NCI-H2227 (cell line): ENCODE measurements at regions not wholly inside any gene's neighbourhood (a gene's known extent, or its start where the extent isn't known, plus 50 kb on each side); places are given as distances from the start of the nearest gene placed in this dataset.
"Not testable (repeated sequence)": the region's sequence is repeated elsewhere in the genome, so short reads cannot be mapped to it uniquely, and the experiment has no call there.

ENCODE experiments used
- DNase-seq: peaks from one replicate; lab custom pipeline; 2025; ENCODE audit not compliant: unreplicated experiment; lab: John Stamatoyannopoulos, UW

GRCh38 chr10:71080381-71081228 lies 131.8 kb upstream of the UNC5B start:
- DNase-seq, result no peak

- no peak for DNase-seq
Measured at GRCh38 chr10:71081229-71081560, 131.2 kb upstream of the UNC5B start.

- no peak for DNase-seq
Measured at GRCh38 chr10:71081912-71082311, 130.5 kb upstream of the UNC5B start.

GRCh38 chr10:71082960-71083715 lies 129.2 kb upstream of the UNC5B start:
- no peak for DNase-seq

GRCh38 chr10:71083716-71083975 lies 128.7 kb upstream of the UNC5B start:
- no peak for DNase-seq

GRCh38 chr10:71084061-71084817 lies 128.1 kb upstream of the UNC5B start:
- no peak for DNase-seq

GRCh38 chr10:71084818-71085126 lies 127.6 kb upstream of the UNC5B start:
- DNase-seq, result no peak

- no peak for DNase-seq
Measured at GRCh38 chr10:71085689-71086438, 126.5 kb upstream of the UNC5B start.

- no peak for DNase-seq
Measured at GRCh38 chr10:71086439-71087080, 125.8 kb upstream of the UNC5B start.

GRCh38 chr10:71087622-71088021 lies 124.7 kb upstream of the UNC5B start:
- no peak for DNase-seq

GRCh38 chr10:71088054-71088453 lies 124.3 kb upstream of the UNC5B start:
- no peak for DNase-seq

GRCh38 chr10:71088578-71088977 lies 123.8 kb upstream of the UNC5B start:
- DNase-seq, result not testable (repeated sequence)

GRCh38 chr10:71089162-71089561 lies 123.2 kb upstream of the UNC5B start:
- DNase-seq, result no peak

GRCh38 chr10:71090330-71090729 lies 122.0 kb upstream of the UNC5B start:
- DNase-seq, result no peak

GRCh38 chr10:71090801-71091200 lies 121.6 kb upstream of the UNC5B start:
- no peak for DNase-seq

GRCh38 chr10:71092812-71093401 lies 119.5 kb upstream of the UNC5B start:
- no peak for DNase-seq

- no peak for DNase-seq
Measured at GRCh38 chr10:71093531-71093930, 118.8 kb upstream of the UNC5B start.

- DNase-seq, result no peak
Measured at GRCh38 chr10:71094712-71095390, 117.5 kb upstream of the UNC5B start.

- DNase-seq, result no peak
Measured at GRCh38 chr10:71099731-71100361, 112.5 kb upstream of the UNC5B start.

- DNase-seq, result no peak
Measured at GRCh38 chr10:71103961-71104360, 108.4 kb upstream of the UNC5B start.
